ENCODE measurements at regions not wholly inside any gene's neighbourhood (a gene's known extent, or its start where the extent isn't known, plus 50 kb on each side); places are given as distances from the start of the nearest gene placed in this dataset.
"Not testable (repeated sequence)": the region's sequence is repeated elsewhere in the genome, so short reads cannot be mapped to it uniquely, and the experiment has no call there.

DNA sequence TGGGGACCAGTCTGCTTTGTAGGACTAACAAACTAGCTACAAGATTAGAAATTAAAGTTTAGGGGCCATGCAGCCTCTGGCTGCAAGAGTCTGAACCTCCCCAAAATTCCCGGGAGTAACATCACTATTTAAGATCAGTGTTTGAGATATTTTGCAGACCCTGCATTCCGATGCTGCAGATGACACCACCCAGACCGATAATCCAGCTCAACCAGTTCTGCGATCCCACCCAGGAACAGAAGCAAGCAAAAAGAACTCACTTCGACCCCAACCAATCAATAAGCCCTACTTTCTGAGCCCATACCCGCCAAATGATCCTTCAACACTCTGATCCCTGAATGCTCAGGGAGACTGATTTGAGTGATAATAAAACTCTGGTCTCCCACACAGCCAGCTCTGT, 877.8 kb downstream of the FAT4 start:
- in situ Hi-C loops (cut with HindIII; ENCODE audit: low sequenced_read_pairs) = no loop called here

DNA sequence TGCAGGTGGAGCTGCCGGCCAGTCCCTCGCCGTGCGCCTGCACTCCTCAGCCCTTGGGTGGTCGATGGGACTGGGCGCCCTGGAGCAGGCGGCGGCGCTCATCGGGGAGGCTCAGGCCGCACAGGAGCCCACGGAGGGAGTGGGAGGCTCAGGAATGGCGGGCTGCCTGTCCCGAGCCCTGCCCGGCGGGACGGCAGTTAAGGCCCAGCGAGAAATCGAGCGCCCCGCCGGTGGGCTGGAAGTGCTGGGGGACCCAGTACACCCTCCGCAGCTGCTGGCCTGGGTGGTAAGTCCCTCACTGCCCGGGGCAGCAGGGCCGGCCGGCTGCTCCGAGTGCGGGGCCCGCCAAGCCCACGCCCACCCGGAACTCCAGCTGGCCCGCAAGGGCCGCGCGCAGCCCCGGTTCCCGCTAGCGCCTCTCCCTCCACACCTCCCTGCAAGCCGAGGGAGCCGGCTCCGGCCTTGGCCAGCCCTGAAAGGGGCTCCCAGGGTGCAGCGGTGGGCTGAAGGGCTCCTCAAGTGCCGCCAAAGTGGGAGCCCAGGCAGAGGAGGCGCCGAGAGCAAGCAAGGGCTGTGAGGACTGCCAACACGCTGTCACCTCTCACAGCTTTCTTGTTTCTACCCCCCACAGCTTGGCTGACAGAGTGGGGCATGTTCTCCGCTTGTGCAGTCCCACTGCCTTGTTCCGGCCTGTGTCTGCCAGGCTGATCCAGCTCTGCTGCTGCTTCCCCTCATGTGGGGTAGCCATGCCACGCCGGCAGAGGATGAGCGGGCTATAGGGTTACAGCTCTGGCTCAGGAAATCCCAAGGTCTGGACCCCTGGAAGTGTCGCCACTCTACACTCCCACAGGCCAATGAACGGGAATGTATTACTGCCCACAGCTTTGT, 886.7 kb downstream of the FAT4 start:
- in situ Hi-C loops (cut with HindIII; ENCODE audit: low sequenced_read_pairs) = not testable (repeated sequence)

DNA sequence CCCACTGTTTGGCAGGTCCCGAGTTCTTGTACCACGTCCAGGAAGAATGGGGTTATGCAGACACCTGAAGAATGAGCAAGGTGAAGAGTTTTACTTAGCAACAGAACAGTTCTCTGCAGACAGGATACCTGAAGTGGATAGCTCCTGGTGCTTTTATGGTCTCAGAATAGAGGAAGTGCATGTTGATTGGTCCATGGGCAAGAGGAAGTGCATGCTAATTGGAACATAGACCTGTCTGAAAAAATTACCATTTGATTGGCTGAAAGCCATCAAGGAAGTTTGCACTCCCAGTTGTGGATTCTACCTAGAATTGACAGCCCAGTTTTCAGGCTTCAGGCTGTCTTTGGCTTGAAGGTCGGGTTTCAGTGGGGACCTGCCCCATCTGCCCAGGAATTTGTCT, 887.5 kb downstream of the FAT4 start:
- in situ Hi-C loops (cut with HindIII; ENCODE audit: low sequenced_read_pairs) = no loop called here

DNA sequence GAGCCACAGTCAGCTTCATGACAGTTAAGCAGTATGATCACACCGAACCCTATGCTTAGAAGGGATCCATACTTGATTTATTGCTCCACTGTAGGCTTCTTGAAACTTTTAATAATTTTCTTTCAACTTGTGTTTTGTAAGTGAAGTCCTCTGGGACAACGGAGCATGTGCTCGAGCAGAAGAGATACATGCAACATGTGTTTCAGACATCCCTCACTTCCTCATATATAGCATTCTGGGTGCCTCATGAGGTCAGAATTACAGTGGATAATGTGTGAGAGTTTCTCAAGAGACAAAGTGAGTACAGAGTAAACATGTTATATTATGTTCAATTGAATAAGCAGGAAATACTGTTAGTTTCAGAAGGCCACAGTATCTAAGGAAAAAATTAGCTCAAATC, 893.2 kb downstream of the FAT4 start:
- in situ Hi-C loops (cut with HindIII; ENCODE audit: low sequenced_read_pairs) = no loop called here

DNA sequence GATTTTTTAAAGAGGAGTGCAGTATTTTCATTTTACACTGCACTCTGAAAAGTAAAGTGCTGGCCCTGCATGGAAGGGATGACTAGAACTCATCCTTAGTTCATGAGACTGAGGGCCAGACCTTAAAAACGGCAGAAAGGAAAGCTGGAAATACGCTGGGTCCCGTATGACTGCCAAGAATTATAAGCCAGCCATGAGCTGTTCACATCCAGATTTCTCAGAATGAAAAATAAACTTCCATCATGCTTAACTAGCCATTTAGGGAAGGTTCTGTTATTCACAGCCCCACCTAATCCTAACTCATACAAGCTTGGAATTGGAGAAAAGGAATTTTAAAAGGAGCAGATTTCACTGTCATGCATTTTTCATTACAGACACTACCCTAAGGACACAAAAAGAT, 894.4 kb downstream of the FAT4 start:
- in situ Hi-C loops (cut with HindIII; ENCODE audit: low sequenced_read_pairs) = no loop called here

DNA sequence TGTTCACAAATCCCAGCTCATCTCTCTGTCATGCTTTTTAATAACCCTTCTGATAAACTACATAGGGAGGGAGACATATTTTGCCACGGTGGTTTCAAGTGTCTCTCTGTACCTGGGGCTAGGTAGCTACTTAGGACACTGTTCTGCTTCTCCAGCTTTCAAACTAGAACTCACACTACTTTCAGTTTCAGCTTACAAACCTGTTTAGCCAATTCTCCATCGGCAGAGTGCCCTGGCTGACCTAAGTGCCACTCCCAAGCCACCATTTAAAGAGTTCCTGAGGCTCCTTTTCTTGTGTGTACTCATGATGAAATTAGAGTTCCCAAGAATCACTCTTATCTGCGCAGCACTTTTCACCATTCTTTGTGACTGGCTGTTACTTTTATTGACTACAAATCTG, 899.2 kb downstream of the FAT4 start:
- in situ Hi-C loops (cut with HindIII; ENCODE audit: low sequenced_read_pairs) = no loop called here

DNA sequence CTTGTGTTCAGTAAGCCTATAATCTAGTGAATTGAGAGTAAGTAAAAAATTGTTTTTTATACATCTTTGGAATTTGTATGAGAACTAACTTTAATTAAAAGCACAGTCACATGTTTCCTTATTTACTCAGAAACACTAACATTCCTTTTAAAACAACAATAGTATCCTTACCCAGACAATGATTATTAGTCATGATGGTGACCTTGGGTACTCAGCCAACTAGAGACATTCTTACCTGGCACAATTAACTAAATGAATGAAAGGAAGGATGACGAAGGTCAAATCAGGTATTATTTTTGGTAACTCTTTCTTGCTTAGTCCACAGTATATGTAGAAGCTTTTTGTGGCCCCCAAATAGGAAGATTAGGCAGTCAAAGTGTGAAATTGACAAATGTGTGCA, 901.0 kb downstream of the FAT4 start:
- in situ Hi-C loops (cut with HindIII; ENCODE audit: low sequenced_read_pairs) = no loop called here

DNA sequence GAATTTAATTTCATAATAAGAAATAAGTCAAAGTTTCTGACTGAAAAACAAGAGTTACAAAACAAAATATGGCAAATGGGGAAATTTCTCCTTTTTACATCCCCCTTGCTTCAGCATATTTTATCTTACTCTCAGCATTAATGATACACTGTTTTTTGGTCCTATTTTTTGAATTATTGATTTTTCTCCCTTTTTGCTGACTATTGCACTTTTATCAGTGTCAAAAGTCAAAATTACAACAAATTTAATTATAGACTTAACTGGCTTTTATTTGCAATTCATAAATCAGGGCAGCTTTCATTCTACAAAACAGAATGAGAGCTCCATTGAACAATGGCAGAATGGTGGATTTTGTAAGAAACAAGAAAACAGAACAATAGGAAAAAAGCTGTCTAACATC, 901.9 kb downstream of the FAT4 start:
- in situ Hi-C loops (cut with HindIII; ENCODE audit: low sequenced_read_pairs) = no loop called here

DNA sequence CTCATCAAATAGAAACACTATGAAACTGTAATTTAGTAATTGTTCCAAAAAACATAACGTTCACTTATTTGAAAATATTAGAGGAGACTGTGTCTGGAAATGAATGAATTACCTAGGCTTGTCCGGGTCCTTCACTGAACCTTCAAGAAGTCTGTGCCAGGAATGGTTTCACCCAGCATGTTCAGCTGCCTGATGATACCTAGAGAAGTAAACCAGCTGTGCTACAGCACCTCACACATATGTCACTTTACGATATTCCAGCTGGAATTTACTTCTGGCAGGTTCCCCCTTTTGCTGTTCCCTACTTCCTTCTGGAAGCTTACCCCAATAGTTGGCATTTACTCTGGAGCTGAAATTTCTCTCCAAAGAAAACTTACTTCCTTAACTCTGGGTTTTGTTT, 906.5 kb downstream of the FAT4 start:
- in situ Hi-C loops (cut with HindIII; ENCODE audit: low sequenced_read_pairs) = no loop called here

DNA sequence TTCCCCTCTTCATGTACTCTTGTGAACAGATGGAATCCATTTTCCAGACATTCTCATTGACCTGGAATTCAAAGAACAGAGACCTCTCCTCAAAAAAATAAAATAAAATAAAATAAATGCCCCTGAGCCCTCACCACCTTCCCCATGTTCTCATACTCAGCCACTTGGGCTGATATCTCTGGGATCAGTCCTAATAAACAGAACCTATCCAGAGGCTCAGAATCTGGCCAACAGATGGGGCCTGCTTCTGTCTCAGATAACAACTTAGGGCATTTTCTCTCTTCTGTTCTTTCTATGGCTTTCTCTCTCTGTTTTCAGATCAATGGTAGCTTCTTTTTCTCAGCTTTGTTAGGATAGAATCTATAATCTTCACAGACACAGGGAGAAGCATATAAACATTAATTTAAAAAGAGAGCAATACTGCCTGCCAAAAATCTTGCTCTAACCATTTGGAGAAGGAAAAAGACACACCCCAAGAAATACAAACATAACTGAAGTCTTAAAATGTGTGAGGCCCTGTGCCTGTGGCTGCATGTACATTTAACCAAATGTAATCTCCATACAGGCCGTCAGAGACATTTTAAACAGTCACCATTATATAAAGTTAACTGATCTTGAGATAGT, 907.1 kb downstream of the FAT4 start:
- in situ Hi-C loops (cut with HindIII; ENCODE audit: low sequenced_read_pairs) = no loop called here

DNA sequence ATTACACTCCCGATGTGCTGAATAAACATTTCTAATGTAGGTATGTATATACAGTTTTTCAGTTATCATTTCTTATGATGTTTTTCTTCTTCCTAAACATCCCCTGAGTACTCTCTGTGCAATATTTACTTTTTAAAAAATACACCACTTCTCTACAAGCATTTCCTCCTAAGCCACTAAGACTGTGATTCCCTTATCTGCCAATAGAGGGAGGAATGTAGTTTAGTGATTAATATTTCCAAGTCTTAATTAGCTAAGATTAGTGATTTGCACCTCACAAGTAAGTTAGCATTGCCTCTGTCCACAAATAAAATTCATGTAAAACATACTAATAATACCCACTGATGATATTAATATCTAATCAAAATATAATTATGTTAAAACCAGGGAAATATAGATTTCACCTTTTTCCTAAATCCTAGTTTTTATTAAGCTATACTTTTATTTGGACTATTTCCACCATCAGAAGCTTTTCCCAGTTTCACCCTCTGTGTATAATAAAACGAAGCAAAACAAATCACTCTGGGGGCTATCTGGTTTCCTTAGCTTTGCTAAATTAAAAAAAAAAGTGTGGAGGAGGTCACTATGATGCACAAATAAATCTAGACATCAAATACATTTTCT, 909.1 kb downstream of the FAT4 start:
- in situ Hi-C loops (cut with HindIII; ENCODE audit: low sequenced_read_pairs) = no loop called here

DNA sequence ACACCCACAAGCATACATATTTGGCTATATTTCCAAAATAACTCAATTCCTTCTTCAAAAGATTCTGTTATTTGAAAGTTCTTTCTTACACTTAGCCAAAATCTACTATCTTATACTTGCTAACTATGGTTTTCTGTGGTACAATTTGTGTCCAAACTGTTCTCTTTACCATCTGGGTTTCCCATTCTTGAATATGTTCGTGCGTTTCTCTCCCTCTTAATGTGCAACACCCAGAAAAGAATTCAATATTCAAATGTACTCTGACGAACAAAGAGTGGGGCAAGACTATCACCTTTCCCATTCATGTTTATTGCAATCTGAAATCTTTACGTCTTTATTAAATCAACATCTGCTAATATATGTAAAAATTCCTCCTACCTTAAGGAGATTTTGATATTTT, 912.7 kb downstream of the FAT4 start:
- in situ Hi-C loops (cut with HindIII; ENCODE audit: low sequenced_read_pairs) = no loop called here

DNA sequence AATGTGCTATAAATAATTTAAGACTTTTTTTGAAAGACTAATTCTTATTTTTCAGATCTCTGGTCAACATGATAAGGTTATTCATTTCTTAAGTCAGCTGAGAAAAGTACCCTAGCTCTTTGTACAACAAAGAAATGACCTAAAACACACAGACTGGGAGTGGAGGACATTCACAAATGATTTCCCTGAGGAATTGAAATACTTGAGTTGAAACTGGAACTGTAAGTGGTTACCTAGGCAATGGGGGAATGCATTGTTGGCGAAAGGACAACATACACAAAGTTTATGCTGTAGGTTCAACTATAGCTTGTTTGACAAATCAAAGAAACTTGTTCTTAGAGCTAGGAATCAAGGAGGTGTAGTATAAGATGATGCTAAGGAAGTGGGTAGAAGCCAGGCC, 915.5 kb downstream of the FAT4 start:
- in situ Hi-C loops (cut with HindIII; ENCODE audit: low sequenced_read_pairs) = no loop called here

DNA sequence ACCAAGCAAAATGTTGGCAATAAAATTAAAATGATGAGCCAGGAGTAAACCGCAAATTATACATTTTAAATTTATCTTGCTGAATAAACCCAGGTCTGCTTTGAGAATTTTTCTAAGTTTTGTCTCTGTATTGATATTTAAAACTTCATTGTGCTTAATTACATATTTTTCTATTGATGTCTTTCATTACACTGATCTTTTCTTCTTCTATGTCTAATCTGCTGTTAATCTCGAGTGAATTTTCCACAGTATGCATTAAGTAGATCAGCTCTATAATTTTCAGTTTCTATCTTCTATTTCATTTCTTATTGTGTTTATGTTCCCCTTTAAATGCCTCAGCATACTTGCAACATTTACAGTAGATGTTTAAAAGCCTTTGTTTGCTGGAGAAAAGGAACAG, 918.7 kb downstream of the FAT4 start:
- in situ Hi-C loops (cut with HindIII; ENCODE audit: low sequenced_read_pairs) = no loop called here

DNA sequence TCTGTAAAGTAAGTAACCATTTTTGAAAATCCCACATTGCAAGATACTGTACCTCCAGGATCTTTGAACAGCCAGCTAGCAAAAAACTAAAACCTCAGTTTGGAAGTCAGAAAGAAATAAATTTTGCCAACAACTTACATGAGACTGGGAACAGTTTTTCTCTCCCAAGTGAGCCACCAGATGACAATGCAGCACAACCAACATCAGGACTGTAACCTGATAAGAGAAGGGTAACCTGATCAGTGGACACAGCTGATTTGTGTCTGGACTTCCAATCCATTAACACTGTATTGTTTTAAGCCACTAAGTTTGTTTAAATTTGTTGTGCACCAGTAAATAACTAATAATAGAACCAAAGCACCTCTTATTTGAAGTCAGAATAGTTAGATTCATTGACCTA, 923.3 kb downstream of the FAT4 start:
- in situ Hi-C loops (cut with HindIII; ENCODE audit: low sequenced_read_pairs) = no loop called here

DNA sequence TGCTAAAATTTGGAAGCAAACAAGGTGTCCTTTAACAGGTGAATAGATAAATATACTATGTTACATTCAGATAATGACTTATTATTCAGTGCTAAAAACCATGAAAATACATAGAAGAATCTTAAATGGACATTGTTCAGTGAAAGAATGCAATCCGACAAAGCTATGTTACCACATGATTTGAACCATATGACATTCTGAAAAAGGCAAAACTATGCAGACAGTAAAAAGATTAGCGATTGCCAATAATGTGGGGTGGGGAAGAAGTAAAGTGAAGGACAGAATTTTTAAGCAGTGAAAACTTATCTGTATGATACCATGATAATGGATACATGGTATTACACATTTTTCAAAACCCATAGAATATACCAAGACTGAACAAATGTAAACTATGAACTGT, 926.9 kb downstream of the FAT4 start:
- in situ Hi-C loops (cut with HindIII; ENCODE audit: low sequenced_read_pairs) = no loop called here

DNA sequence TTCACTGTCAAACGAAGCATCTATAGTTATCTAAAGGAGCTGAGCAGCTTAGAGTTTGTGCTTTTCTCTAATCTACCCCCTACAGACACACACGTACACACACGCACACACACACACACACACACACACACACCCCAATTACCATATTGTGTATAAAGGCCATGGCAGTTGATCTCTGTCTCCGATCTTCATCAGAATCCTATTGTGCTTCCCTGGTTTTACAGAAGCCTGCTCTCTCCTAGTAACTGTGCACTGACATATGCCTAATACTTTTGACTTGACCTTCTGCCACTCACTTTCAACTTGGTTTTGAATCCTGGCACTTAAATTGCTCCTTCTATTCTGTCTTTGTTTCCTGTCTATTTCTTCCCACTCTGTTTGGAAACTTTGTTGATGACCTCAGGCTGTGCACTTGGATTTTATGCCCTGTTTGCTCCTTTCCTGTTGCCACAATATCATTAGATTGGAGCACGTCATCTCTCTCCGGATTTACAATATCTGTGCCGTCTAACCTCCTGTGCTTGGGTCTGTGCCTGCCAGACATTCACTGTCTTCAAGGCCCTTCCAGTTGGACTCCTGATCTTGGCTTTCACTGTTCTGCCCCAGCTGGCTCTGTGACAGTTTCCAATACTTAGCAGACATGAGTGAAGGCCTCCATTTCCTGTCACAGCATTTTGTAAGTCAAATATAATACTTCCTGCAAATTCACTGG, 928.1 kb downstream of the FAT4 start:
- in situ Hi-C loops (cut with HindIII; ENCODE audit: low sequenced_read_pairs) = no loop called here

DNA sequence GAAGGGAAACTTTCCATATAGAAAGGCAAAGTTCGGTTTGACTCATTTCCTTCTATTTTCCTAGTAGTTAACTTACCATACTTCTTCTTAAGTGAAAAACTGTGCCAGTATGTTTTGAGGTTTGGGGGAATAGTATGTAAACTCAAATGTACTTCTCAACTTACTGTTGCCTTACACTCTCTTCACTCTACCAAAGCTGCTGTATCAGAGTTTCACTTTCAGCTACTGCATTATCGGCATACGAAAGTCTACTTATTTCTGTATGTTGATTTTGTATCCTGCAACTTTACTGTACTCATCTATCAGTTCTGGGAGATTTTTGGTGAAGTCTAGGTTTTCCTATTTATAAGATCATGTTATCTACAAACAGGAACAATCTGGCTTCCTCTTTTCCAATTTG, 932.7 kb downstream of the FAT4 start:
- in situ Hi-C loops (cut with HindIII; ENCODE audit: low sequenced_read_pairs) = no loop called here

DNA sequence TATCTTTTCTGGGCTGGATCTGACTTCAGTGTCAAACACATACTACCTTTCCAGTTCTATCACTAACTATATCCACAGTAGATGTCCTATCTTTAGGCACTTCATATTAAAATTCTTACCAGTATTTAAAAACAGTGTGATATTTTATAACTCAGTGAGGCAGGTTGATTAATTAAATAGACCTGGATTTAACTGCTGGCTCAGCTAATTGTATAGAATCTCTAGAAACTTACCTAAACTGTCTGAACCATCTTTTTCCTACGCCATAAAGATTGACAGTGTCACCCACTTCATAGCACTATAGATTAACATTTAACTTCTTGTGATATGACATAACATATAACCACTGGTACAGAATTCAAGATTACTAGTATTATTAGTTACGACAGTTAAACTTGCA, 935.3 kb downstream of the FAT4 start:
- in situ Hi-C loops (cut with HindIII; ENCODE audit: low sequenced_read_pairs) = no loop called here

DNA sequence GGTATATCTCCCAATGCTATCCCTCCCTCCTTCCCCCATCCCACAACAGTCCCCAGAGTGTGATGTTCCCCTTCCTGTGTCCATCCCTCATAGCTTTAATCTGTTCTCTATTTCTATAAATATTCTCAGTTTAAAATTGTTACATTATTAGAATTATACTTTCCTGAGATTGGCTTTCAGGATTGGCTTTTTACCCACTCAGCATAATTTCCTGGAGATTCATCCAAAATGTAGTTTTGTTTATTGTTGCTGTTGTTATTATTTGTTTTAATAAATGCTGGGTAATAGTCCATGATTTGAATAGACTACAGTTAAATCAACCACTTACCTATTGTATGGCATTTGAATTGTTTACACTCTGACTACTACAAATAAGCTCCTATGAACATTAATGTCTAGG, 936.4 kb downstream of the FAT4 start:
- in situ Hi-C loops (cut with HindIII; ENCODE audit: low sequenced_read_pairs) = no loop called here

DNA sequence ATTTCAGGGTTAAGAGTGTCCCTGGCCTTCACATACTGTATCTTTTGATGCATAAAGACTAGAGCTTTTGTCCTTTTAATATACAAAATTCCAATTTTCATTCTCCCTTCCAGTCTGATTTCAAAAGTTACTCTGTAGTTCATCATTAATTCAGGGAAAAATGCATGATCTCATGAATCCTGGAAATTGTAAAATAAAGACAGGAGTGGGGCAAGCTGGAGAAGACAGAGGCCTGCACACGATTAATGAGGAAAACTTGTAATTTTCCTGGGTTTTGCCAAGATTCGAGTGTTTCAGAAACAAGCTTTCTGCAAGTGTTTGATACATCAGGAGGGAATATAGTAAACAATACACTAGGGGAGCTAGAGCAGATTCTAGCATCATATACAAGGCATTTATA, 947.9 kb downstream of the FAT4 start:
- in situ Hi-C loops (cut with HindIII; ENCODE audit: low sequenced_read_pairs) = no loop called here

DNA sequence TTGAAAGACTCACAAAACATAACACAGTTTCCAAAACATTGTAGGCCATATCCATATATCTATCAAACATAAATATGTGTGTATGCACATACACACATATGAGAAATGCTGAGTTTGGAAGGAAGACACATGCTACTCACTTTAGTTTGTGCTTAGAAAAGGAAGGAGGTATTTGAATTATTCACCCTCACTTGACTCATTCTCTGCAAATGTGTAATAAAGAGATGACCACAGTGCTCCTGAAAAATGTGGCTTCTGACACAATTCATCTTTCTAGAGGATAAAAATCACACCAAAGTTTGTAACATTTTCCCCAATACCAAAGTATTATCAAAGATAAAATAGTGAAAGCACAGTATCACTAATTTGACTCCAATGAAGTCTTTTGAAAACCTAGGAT, 950.1 kb downstream of the FAT4 start:
- in situ Hi-C loops (cut with HindIII; ENCODE audit: low sequenced_read_pairs) = no loop called here

All from endothelial cell of hepatic sinusoid (primary cell).